ENCODE measurements at regions not wholly inside any gene's neighbourhood (a gene's known extent, or its start where the extent isn't known, plus 50 kb on each side); places are given as distances from the start of the nearest gene placed in this dataset.

GRCh38 chr5:123719004-123719403 is 207.0 kb downstream of the CSNK1G3 start:
- Histone ChIP-seq H3K4me3 (no peak overlapping the region), H3K27me3 (no peaks in the 10 kb centered on the region), H3K36me3 (no peaks in the 10 kb centered on the region), H3K9me3 (no peaks in the 10 kb centered on the region), H3K4me1 (no peaks in the 10 kb centered on the region), H3K27ac (no peak overlapping the region)
- WGBS, result 96% methylated on average over 3 of the region's 3 CpGs
- DNase-seq (ENCODE audit: low spot score in 2 of 2), result no peak
- no peak for TF ChIP-seq POLR2AphosphoS5 (IDR thresholded peaks at IDR 0.05)
- no peak for TF ChIP-seq POLR2A (IDR thresholded peaks at IDR 0.05)
- TF ChIP-seq, protein P1, sequence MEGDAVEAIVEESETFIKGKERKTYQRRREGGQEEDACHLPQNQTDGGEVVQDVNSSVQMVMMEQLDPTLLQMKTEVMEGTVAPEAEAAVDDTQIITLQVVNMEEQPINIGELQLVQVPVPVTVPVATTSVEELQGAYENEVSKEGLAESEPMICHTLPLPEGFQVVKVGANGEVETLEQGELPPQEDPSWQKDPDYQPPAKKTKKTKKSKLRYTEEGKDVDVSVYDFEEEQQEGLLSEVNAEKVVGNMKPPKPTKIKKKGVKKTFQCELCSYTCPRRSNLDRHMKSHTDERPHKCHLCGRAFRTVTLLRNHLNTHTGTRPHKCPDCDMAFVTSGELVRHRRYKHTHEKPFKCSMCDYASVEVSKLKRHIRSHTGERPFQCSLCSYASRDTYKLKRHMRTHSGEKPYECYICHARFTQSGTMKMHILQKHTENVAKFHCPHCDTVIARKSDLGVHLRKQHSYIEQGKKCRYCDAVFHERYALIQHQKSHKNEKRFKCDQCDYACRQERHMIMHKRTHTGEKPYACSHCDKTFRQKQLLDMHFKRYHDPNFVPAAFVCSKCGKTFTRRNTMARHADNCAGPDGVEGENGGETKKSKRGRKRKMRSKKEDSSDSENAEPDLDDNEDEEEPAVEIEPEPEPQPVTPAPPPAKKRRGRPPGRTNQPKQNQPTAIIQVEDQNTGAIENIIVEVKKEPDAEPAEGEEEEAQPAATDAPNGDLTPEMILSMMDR (IDR thresholded peaks at IDR 0.05), result no peak
- TF ChIP-seq EP300 (IDR thresholded peaks at IDR 0.05), result no peak

- H3K27me3 ChIP-seq, result no peaks in the 10 kb centered on the region
- WGBS, result 41% methylated on average over 1 of the region's 1 CpG
- H3K4me3 ChIP-seq, result no peak overlapping the region
- H3K9me3 ChIP-seq, result no peaks in the 10 kb centered on the region
- no peaks in the 10 kb centered on the region for H3K36me3 ChIP-seq
- TF ChIP-seq POLR2A (IDR thresholded peaks at IDR 0.05) (no peak), POLR2AphosphoS5 (IDR thresholded peaks at IDR 0.05) (no peak), EP300 (IDR thresholded peaks at IDR 0.05) (no peak)
- TF ChIP-seq, protein P1 (IDR thresholded peaks at IDR 0.05), result no peak
- no peak for DNase-seq (ENCODE audit: low spot score in 2 of 2)
- H3K27ac ChIP-seq, result no peak overlapping the region
- no peaks in the 10 kb centered on the region for H3K4me1 ChIP-seq
These were observed 206.3 kb downstream of the CSNK1G3 start for GRCh38 chr5:123718238-123718637.

- DNase-seq (ENCODE audit: low spot score in 2 of 2), result no peak
These were observed 205.2 kb downstream of the CSNK1G3 start for GRCh38 chr5:123717139-123717538.

GRCh38 chr5:123710031-123710430 is 198.1 kb downstream of the CSNK1G3 start:
- WGBS, result 92% methylated on average over 3 of the region's 3 CpGs
- no peak overlapping the region for H3K4me3 ChIP-seq
- H3K27ac ChIP-seq, result no peak overlapping the region
- H3K9me3 ChIP-seq, result no peaks in the 10 kb centered on the region
- H3K27me3 ChIP-seq, result no peaks in the 10 kb centered on the region
- peaks cover 14% of the 10 kb centered on the region for H3K4me1 ChIP-seq
- no peak for TF ChIP-seq POLR2AphosphoS5 (IDR thresholded peaks at IDR 0.05)
- TF ChIP-seq, protein P1 (IDR thresholded peaks at IDR 0.05), result no peak
- no peak for TF ChIP-seq EP300 (IDR thresholded peaks at IDR 0.05)
- TF ChIP-seq POLR2A (IDR thresholded peaks at IDR 0.05), result no peak
- DNase-seq (ENCODE audit: low spot score in 2 of 2), result no peak
- H3K36me3 ChIP-seq, result no peaks in the 10 kb centered on the region

More at GRCh38 chr5:123717139-123717538, 205.2 kb downstream of the CSNK1G3 start:
- Histone ChIP-seq H3K4me1 (no peaks in the 10 kb centered on the region), H3K9me3 (no peaks in the 10 kb centered on the region), H3K27ac (no peak overlapping the region), H3K4me3 (no peak overlapping the region), H3K36me3 (no peaks in the 10 kb centered on the region), H3K27me3 (no peaks in the 10 kb centered on the region)
- TF ChIP-seq POLR2AphosphoS5 (IDR thresholded peaks at IDR 0.05) (no peak), POLR2A (IDR thresholded peaks at IDR 0.05) (no peak), EP300 (IDR thresholded peaks at IDR 0.05) (no peak)
- TF ChIP-seq, protein P1 (IDR thresholded peaks at IDR 0.05), result no peak

- no peak for DNase-seq (ENCODE audit: low spot score in 2 of 2)
- no peak overlapping the region for H3K27ac ChIP-seq
- TF ChIP-seq EP300 (IDR thresholded peaks at IDR 0.05) (no peak), POLR2A (IDR thresholded peaks at IDR 0.05) (no peak), POLR2AphosphoS5 (IDR thresholded peaks at IDR 0.05) (no peak)
- TF ChIP-seq, protein P1 (IDR thresholded peaks at IDR 0.05), result no peak
These were observed 197.4 kb downstream of the CSNK1G3 start for GRCh38 chr5:123709422-123709821.

More at GRCh38 chr5:123709422-123709821, 197.4 kb downstream of the CSNK1G3 start:
- WGBS, result 40% methylated on average over 1 of the region's 1 CpG
- peaks cover 14% of the 10 kb centered on the region for H3K4me1 ChIP-seq
- no peaks in the 10 kb centered on the region for H3K27me3 ChIP-seq
- no peak overlapping the region for H3K4me3 ChIP-seq
- H3K9me3 ChIP-seq, result no peaks in the 10 kb centered on the region
- no peaks in the 10 kb centered on the region for H3K36me3 ChIP-seq
